ENCODE measurements at regions not wholly inside any gene's neighbourhood (a gene's known extent, or its start where the extent isn't known, plus 50 kb on each side); places are given as distances from the start of the nearest gene placed in this dataset.

DNA sequence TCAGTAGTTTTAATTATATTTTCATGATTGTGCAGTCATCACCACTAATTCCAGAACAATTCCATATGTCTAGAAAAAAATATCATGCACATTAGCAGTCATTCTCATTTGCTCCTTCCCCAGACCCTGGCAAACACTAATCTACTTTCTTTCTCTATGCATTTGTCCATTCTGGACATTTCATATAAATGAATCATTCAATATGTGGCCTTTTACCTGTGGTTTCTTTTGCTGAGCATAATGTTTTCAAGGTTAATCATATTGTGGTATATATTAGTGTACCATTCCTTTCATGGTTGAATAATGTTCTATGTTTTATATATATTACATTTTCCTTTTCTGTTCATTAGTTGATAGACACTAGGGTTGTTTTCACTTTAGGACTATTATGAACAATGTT, 811.1 kb upstream of the RAG2 start:
- no peak for TF ChIP-seq CTCF (conservative IDR thresholded peaks at IDR 0.05)
- no peak overlapping the region for H3K4me2 ChIP-seq (ENCODE audit: insufficient read depth, insufficient read length, low read length)
- H3K18ac ChIP-seq (ENCODE audit: insufficient read length, low read depth, low read length), result no peak overlapping the region
- H4K91ac ChIP-seq (ENCODE audit: insufficient read length, low read depth, low read length), result no peak overlapping the region
- no peaks in the 10 kb centered on the region for H4K20me1 ChIP-seq (ENCODE audit: control insufficient read depth, insufficient read depth, insufficient read length)
- H3K27ac ChIP-seq (ENCODE audit: insufficient read length, low read depth, low read length), result no peak overlapping the region
- Mint-ChIP-seq H3K36me3 (ENCODE audit: insufficient read depth in 1 of 3, low read depth in 3 of 3) (peaks cover 0 to 4% (median 3%) of the 10 kb centered on the region in 3 experiments; a peak in 4 of 7 replicates), H3K4me3 (no peak overlapping the region), H3K4me1 (no peaks in the 10 kb centered on the region), H3K27ac (no peak overlapping the region), H3K27me3 (ENCODE audit: low read depth) (no peaks in the 10 kb centered on the region), H3K9me3 (peaks cover 3 to 11% of the 10 kb centered on the region in 2 experiments; a peak in 4 of 5 replicates)
- H2BK5ac ChIP-seq (ENCODE audit: insufficient read length, low read length), result no peak overlapping the region
- H3K79me2 ChIP-seq (ENCODE audit: insufficient read depth, low read length), result no peaks in the 10 kb centered on the region
- no peak overlapping the region for H4K8ac ChIP-seq (replicated peaks; ENCODE audit: insufficient read length, low read depth, low read length)
- H3T11ph ChIP-seq (ENCODE audit: low read length), result no peak overlapping the region
- no peaks in the 10 kb centered on the region for H3K9me3 ChIP-seq (ENCODE audit: control insufficient read depth, low read depth, low read length)
- H2AFZ ChIP-seq (ENCODE audit: low read length), result no peak overlapping the region
- no peak overlapping the region for H2BK12ac ChIP-seq (ENCODE audit: insufficient read length, low read depth, low read length)
- H3K4me1 ChIP-seq (ENCODE audit: insufficient read depth, low read length), result no peaks in the 10 kb centered on the region
- no peak overlapping the region for H3K4ac ChIP-seq (ENCODE audit: low read depth, low read length)
- no peak overlapping the region for H3K23ac ChIP-seq (ENCODE audit: insufficient read length, low read depth, low read length)
- DNase-seq, result no peak
- H3K9ac ChIP-seq (ENCODE audit: extremely low read depth, insufficient read length, low read length), result no peak overlapping the region
- H2BK20ac ChIP-seq (ENCODE audit: low read depth, low read length, poor library complexity, severe bottlenecking), result no peak overlapping the region
- H2BK120ac ChIP-seq (ENCODE audit: low read depth, low read length, poor library complexity, severe bottlenecking), result no peak overlapping the region
- no peaks in the 10 kb centered on the region for H3K27me3 ChIP-seq (ENCODE audit: insufficient read depth, low read length)
- no peak overlapping the region for H2AK5ac ChIP-seq (ENCODE audit: insufficient read length, low read length)
- H3K56ac ChIP-seq (ENCODE audit: insufficient read length, low read depth, low read length), result no peak overlapping the region
- H3K79me1 ChIP-seq (ENCODE audit: insufficient read depth, low read depth, low read length, poor library complexity, severe bottlenecking), result no peaks in the 10 kb centered on the region
- no peak overlapping the region for H4K5ac ChIP-seq (ENCODE audit: insufficient read length, low read depth, low read length)
- H3K14ac ChIP-seq (ENCODE audit: insufficient read depth, low read length), result no peak overlapping the region
- H3K23me2 ChIP-seq (ENCODE audit: insufficient read length, low read depth, low read length, poor library complexity, severe bottlenecking), result no peaks in the 10 kb centered on the region
- no peak overlapping the region for H2BK15ac ChIP-seq (ENCODE audit: low read depth, low read length)
